Inflammatory macrophage treated with lipopolysaccharide for 4 hours (primary cell): ENCODE measurements at regions not wholly inside any gene's neighbourhood (a gene's known extent, or its start where the extent isn't known, plus 50 kb on each side); places are given as distances from the start of the nearest gene placed in this dataset.
"Not testable (repeated sequence)": the region's sequence is repeated elsewhere in the genome, so short reads cannot be mapped to it uniquely, and the experiment has no call there.

ENCODE experiments used
- DNase-seq: peaks from one replicate; pipeline ENCODE4 v3.0.0-alpha.2; 2020

DNA sequence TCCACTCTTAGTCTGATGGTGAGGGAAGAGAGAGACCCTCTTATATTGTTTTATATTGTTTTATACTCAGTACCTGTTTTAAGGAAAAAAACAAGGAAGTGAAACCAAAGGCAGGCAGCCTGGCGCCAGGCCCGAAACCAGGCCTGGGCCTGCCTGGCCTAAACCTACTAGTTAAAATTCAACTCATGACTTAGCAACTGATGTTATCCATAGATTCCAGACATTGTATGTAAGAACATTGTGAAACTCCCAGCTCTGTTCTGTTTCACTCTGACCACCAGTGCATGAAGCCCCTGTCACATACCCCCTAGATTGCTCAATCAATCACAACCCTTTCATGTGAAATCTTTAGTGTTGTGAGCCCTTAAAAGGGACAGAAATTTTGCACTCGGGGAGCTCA is 1226.7 kb downstream of the ROBO2 start:
- DNase-seq: not testable (repeated sequence)

DNA sequence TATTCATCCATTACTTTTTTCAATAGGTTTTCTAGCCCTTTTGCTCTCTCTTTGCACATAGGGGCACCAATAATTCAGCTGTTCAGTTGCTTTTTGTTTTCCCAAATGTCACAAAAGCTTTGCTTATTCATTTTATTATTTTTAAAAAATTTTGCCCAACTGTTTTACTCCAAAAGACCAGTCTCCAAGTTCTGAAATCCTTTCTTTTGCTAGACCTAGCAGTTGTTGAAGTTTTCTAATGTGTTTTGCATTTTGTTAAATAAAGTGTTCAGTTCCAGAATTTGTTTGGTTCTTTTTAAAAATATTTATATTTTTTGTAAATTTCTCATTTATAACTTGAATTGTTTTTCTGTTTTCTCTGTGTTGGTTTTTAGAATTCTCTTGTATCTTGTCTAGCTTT is 1227.3 kb downstream of the ROBO2 start:
- no peak for DNase-seq

DNA sequence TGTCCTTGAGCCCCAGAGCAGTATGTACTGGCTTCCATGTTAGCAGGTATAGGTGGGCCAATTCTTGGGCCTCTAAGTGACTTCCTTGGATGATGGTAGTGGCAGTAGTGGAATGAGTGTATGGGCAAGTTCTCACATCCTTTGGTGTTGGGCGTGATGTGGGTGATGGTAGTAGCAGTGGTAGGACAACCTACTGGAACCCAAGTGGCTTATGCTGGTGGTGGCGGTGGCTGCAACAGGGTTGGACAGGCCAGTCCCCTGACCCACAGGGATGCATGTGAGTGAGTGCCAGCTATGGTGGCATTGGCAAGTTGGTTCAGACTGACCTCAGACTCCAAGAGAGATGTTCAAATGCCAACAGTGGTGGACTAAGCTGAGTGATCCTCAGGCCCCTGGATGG is 1228.2 kb downstream of the ROBO2 start:
- DNase-seq: no peak

DNA sequence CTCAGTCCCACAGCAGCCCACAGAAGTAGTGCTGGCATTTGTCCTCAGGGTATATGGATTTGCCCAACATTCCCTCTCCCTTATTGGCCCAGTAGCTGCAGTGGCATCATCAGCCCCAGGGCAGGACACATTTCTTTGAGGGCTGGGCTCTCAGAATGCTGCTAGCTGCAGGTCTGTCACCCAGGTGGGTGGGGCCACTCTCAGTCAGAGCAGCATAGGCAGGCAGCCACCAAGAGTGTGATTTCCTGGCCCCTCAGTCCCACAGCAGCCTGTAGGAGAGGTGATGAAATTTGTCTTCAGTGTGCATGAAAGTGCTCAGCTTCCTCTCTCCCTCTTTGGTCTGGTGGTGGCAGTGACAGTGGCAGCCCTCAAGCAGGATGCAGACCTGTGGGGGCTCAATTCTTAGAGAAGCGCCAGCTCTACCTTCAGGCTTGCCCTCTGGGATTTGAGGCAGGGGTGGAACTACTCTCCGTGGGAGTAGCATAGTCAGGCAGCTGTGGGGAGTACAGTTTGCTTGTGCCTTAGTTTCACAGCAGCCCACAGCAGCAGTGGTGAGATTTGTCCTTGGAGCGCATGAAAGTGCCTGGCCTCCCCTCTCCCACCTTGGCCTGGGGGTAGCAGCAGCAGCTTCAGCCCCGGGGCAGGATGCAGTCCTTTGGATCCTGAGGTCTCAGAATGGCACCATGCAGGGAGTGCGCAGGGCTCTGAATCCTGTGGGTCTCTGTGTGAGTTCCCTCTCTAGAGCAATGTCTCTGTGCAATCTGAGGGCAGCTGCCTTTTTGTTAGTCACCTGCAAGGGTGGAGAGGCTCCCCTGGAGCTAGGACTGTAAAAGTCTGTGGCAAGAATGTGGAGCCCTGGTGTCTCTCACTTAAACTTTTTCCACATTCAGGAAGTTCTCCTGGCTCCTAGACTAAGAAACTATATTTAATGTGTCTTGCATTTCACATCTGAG is 1229.1 kb downstream of the ROBO2 start:
- no peak for DNase-seq

DNA sequence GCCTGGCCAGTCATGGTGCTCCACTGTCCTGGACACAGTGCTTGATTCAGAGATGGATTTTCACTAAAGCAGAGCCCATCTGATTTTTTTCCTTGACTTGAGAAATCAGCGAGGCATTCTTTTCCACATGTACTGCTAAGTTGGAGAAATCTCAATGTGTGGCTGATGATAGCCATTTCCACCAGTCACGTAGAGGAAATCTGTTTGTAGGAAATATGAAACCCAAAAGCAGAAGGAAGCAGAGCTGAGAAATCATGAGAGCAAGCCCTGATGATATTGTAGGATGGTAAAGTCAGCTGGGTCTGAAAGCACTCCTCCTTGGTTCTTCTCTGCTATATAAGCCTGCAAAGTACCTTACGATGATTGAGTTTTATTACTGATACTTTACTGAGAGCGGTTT is 1233.4 kb downstream of the ROBO2 start:
- DNase-seq: no peak

DNA sequence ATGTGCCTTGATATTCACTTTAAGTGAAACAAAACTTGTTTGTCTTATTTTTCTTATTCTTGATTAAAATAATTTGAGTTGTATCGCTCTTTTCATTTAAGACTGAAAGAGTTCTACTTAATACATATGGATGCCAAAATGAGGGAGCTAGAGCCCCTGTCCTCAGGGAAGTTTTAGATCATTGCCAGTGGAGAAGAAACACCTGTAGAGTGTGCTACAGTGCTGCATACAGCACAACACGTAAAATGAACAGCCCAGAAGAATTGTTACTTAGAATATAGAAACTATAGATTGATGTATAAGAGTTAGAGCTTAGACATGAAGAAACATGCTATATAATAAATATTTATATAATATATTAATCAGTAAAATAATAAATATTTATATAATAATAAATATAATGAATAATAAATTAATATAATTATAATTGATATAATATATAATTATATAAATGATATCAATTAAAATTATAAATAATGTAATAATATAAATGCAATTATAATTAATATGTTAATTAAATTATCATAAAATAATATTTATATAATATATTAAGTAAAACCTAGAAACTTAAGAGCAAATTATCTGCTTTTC is 1234.7 kb downstream of the ROBO2 start:
- DNase-seq: no peak

DNA sequence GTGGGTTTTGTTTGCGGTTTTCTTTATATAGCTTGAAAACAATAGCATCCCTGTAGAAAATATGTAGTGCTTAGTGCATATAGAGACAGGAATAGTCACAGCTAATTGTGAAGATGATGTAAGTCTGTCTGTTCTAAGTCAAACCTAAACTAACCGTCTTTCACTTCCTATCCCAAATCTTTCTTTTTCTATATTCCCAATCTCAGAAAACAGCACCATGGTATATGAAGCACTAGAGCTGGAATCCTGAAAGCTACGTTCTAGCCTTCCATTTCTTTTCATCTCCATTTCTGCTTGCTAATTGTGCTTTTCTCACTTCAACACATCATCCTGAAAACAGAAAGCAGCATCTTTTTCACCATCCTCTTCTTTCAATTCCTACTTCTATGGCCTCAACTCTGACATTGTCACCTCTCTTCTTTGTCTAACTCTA is 1235.5 kb downstream of the ROBO2 start:
- DNase-seq: no peak

DNA sequence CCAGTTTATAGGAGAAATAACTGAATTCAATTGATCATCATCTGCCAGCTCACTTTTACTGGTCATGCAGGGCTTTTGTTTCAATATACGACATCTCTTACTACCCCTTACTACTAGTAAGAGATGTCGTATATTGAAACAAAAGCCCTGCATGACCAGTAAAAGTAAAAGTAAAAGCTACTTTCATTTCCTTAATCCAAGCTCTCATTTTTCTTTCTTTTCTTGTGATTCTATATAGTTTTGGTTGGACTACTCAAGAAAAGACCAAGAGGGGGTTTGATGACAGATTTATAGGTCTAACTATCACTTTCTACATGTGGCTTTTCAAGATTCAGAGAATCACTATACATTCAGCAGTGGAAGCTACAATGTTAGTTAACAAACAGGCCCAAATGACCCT is 1237.3 kb downstream of the ROBO2 start:
- DNase-seq: peak; percentile 23

DNA sequence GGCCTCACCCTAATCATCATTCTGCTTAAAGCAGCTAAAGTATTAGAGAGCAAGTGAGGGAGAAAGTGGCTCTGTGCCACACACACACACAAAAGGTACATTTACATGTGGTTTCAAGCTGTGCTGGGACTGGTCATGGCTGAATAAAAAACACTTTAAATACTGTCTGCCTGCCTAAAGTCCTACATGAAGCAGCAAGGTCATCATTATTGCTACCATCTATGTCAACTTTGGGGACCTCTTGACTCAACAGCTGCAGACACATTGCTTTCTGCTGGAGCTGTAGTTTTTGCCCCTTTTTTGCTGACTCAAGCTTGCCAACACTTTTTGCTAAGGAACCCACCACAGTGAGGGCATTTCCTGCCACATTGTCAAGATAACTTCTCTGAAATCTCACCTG is 1237.9 kb downstream of the ROBO2 start:
- DNase-seq: no peak

DNA sequence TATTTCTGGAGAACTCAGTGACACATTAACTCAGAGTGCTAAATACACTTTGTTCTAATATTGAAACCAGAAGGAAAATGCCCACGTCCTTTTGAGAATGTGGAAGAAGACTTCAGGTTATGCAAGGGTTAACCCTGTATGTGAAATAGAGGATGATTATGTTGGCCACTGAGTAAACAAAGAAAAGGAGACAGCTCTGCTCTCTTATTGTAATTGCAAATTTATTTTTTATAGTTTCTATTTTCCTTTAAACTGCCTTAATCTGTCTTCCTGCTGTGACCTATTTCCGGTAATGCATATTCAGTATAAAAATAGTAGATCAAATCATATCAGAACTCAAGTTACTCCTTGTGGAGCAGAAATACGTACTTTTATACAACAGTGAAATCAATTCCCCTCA is 1239.2 kb downstream of the ROBO2 start:
- no peak for DNase-seq

DNA sequence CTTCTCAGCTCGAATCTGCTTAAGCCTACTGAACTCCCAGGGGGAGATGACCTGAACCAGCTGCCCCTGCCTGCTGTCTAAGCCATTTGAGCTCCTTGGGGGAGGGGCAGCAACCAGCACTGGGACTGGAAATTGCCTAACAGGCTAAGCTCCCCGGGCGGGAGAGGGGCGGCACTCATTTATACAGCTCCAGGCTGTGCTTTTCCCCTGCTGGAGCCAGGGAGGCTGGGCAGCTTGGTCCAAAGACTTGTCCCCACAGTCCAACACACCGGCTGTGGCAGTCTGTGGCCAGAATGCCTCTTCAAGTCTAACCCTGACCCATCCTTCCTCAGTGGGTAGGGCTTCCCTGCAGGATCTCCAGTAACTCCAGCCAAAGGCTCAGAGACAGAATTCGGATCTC is 1241.5 kb downstream of the ROBO2 start:
- DNase-seq: no peak

DNA sequence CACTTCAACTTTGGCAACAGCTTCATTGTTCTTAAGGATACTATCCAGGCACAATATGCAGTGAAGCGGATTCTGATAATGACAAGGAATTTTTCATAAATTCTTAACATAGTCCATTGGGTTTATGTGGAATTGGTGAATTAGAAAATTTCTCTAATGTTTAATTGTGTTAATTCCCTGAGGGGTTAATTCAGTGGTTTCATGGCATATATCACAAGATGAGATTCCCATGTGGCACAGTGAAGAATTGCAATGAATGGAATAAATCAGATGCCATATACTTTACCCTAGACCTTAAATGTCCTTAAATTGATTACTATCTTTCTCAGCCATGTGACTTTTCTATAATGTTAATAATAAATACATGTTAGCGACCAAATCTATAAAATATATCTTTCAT is 1244.1 kb downstream of the ROBO2 start:
- no peak for DNase-seq

DNA sequence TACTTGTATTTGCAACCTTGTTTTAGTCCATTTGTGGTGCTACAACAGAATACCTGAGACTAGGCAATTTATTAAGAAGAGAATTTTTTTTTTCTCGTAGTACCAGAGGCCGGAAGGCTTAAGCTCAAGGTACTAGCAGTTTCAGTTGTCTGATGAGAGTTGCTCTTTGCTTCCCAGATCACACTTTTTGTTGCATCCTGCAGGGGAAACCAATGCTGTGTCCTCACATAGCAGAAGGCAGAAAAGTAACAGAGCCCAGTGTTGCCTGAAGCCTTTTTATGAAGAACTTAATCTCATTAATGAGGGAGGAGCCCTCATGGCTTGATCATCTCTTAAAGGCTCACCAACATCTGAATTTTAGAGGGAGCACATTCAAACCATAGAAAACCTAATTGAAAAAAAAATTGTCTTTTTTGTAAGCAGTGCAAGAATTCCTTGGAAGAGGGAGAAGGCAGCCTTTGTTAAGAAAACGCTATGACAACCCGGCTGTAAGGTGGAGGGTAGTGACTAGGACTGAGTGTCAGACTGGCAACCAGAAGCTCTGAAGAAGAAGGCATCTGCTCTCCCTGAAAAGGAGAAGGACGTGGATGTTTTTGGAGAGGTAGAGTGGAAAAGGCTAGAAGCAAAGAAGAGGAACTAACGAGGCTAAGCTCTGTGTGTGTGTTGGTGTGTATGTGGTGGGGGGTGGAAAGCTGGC is 1245.3 kb downstream of the ROBO2 start:
- DNase-seq: no peak

DNA sequence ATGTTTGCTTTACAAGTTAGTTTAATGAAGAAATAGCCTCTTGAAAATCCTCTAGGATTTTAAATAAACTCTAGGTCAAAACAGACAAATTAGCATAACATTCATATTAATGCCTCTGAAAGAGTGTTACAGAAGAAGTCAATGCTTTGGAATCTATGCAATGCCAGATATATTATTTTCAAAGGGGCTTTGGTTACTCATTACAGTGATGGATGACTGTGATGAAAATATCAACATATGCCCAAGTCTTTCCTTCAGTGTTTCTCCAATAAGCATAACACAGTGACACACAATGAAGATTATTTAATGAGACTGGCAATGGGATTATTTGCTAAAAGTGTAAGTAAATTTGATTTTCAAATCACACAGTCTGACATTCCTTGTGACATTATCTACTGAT is 1247.2 kb downstream of the ROBO2 start:
- no peak for DNase-seq

DNA sequence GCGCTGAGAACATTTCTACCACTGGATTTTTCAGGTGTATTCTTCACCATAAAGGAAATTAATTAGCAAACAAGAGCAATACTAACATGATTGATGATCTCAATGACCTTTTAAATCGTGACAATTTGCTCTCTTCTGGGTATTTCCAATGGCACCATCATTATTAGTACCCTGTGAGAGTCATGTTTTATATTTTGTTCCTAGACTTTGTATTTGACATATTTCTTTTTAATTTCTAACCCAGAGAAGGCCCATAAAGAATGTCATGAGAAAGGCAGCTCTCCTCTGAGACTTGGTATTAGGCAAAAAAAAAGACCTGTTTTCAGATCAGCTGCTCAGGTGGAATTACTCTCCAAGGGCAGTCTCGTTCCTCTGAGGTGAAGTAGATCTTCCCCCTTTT is 1253.4 kb downstream of the ROBO2 start:
- no peak for DNase-seq

DNA sequence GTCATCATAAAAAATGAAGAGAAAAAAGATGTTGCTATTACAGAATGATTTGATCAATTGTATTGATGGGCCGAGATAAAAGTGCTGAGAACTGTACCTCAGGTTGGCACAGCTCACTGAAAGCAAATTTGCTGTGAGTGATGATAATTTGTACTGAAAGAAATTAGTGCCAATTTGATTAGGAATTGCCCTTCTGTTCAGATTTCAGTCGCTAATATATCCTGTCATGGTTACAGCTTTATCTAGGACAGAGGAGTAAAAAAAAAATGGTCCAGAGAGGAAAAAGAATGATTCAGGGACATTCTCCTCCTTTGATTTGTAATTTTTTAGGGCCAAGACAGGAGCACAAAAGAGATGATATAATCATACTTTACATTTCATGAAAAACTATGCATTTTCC is 1264.2 kb downstream of the ROBO2 start:
- DNase-seq: no peak

DNA sequence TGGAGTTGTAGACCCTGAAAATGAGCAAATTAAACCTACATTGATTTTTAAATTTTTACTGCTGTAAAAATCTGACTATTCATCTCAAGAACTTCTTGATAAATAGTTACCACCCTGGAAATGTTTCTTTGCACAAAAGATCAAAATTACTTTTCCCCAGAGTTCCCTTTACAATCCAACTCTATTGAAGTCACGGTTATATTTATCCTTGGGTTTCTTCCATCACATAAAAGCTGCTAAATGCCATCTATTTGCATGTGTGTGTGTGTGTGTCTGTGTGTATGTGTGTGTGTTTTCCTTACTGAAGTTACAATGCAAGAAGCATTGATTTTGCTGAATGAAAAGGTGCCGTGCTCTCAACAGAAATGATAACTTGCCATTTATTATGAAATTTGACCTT is 1273.0 kb downstream of the ROBO2 start:
- no peak for DNase-seq

DNA sequence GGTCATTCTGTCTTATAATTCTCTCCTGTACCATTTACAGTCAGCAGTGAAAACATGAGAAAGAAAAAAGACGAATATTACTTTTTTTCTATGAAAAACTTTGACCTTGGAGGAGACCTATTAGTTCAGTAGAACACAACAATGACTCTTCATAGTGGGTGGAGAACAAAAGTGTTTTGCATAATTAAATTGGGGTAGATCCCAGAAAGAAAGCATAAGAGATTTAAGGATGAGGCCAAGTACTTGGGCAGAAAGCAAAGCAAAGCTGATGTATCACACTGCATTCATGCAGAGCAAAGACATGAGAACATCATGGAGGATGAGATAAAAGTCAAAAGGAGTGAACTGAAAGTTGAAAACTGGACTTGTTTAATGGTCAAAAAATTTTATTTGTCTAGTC is 1273.4 kb downstream of the ROBO2 start:
- no peak for DNase-seq

DNA sequence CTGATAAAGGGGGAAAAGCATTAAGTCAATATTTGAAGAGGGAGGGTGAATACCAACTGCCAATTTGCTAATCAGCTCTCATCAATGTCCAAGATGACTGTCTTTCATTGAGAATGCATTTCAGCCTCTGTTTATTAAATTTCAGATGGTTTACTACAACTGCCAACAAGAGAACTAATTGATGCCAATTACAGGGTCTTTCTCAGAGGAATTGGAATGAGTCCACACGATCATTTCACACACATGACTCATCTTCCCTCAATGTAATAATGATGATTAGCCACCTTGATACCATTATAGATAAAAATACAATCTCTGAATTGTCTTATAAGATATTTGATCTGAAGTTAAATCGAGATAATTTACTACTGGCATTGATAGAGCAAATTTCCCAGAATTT is 1274.4 kb downstream of the ROBO2 start:
- no peak for DNase-seq

DNA sequence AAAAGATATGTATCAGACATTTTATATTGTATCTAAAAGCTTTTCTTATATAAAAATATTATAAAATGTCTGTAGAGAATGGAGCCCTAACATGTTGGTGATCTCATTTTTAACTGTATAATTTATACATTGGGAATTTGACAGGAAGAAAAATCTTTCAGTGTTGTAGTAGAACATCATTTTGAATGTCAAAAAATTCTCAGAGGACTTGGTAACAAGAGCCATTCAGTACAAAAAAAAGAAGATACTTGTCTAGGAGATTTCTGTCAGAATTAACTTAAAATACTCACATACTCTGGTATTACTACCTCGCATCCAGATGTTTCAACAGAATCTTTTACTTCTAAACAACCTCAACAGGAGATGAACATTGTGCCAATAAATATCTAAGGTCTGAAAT is 1277.9 kb downstream of the ROBO2 start:
- DNase-seq: no peak

DNA sequence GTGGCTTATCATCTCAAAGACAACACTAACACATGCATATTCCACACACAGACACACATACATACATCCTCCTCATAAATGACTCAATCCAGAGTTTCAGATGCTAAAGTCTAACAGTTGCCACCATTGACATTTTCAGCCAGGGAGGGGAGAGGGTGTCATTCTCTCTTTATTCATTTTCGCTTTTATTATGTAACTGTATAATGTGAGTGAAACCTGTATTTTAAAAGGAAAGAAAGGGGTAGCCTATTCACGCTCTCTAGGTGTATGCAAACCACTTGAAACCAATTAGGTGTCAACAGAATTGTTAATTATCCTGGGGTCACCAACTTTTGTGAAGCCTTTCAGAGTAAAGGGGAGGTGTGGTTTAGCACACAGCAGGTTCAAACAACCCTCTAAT is 1282.9 kb downstream of the ROBO2 start:
- DNase-seq: no peak

DNA sequence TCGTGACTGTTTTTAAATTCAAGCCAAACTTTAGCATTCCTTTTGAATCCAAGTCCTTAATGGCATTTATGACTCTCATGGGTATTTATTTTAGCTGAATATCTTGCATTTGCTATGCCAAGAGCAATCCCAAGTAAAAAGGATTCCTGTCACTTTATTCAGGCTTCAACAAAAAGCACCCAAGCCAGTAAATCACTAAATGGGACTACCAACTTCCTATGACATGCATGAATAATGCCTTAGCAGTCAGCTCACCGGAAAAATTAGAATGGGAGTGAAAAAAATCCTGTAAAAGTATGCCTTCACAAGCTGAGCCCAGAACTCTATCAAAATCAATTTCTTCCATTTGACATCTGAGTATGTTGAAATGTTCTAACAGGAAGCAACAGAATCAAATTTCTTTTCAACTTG is 1297.9 kb downstream of the ROBO2 start:
- DNase-seq: no peak

DNA sequence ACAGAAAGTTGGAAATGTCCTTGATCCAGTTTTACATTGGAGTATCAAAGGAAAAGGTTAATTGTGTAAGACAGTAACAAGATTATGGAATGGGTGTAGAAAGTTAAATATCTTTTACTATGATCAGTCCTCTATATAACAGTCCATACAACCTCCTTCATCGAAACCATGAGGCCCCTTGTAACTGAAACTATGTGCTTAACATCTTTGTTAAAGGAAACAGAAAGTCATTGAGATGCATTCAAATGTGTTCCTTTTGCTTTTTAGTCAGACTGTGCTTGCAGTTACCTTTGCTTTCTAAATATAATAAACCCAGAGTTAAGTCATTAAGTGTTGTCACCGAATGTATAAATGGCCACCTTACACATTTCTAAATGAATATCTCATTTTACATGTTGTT is 1298.5 kb downstream of the ROBO2 start:
- DNase-seq: no peak

DNA sequence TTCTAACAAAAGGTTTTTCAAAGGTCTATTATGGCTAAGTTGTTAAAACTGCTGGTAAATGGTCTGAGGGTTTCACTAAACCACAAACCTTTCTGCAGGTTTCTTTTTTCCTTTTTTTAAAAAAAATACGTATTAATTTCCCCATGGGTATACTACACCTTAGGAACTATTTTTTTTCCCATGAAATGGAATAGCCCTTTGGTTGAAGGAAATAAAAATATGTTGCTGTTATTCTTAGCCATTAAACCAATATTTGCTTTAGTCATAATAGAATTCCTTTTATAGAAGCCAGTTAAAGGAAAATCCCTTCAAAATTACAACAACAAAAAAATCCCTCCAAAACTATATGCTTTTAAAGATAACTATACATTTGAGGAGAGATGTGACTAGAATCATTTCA is 1303.3 kb downstream of the ROBO2 start:
- DNase-seq: no peak
